ENCODE measurements at regions not wholly inside any gene's neighbourhood (a gene's known extent, or its start where the extent isn't known, plus 50 kb on each side); places are given as distances from the start of the nearest gene placed in this dataset.

- H3K9me3 ChIP-seq (ENCODE audit: control insufficient read depth, low read length), result no peaks in the 10 kb centered on the region
- H3K9ac ChIP-seq, result no peak overlapping the region
- no peaks in the 10 kb centered on the region for H3K36me3 ChIP-seq (ENCODE audit: control insufficient read depth, insufficient read depth, low read length)
- H3K4me2 ChIP-seq (ENCODE audit: low read length), result peak overlapping the region; percentile 43
- peak overlapping the region; percentile 26 for H3K4me3 ChIP-seq (ENCODE audit: low read depth, low read length)
- TF ChIP-seq CTCF (IDR thresholded peaks at IDR 0.05), result no peak
- H3K79me2 ChIP-seq, result peaks cover 52% of the 10 kb centered on the region
- no peak overlapping the region for H2AFZ ChIP-seq
- peak overlapping the region; percentile 43 for H3K27ac ChIP-seq
- H3K4me1 ChIP-seq, result peaks cover 17% of the 10 kb centered on the region
- no peaks in the 10 kb centered on the region for H3K27me3 ChIP-seq (ENCODE audit: control insufficient read depth, insufficient read depth, low read length)
These were observed 52.0 kb upstream of the NPAS1 start for GRCh38 chr19:46967578-46968032.
